ENCODE measurements at regions not wholly inside any gene's neighbourhood (a gene's known extent, or its start where the extent isn't known, plus 50 kb on each side); places are given as distances from the start of the nearest gene placed in this dataset.
"Not testable (repeated sequence)": the region's sequence is repeated elsewhere in the genome, so short reads cannot be mapped to it uniquely, and the experiment has no call there.

GRCh38 chr9:109641372-109641659, 138.7 kb upstream of the PALM2AKAP2 start:
- H3K27me3 ChIP-seq: peaks cover 64% of the 10 kb centered on the region
- H3F3A ChIP-seq (ENCODE audit: low read depth): peaks cover 6% of the 10 kb centered on the region
- no peak overlapping the region for H3K9ac ChIP-seq
- no peak for DNase-seq (ENCODE audit: low spot score)
- H3K4me1 Mint-ChIP-seq: peaks cover 12% of the 10 kb centered on the region
- H3K9me3 ChIP-seq (ENCODE audit: low read depth): no peaks in the 10 kb centered on the region
- no peak overlapping the region for H2AFZ ChIP-seq (replicated peaks)
- peak overlapping the region; percentile 99 for H3K4me2 ChIP-seq
- H3K27ac Mint-ChIP-seq: no peak overlapping the region
- H4K20me1 ChIP-seq (ENCODE audit: low read depth): no peaks in the 10 kb centered on the region
- H3K27ac ChIP-seq: no peak overlapping the region
- peak overlapping the region; percentile 83 for H3K4me3 Mint-ChIP-seq
- peaks cover 13% of the 10 kb centered on the region for H3K27me3 Mint-ChIP-seq (ENCODE audit: insufficient read depth, low read depth)
- no peaks in the 10 kb centered on the region for H3K36me3 ChIP-seq
- H3K36me3 Mint-ChIP-seq: no peaks in the 10 kb centered on the region
- no peaks in the 10 kb centered on the region for H3K79me2 ChIP-seq (ENCODE audit: low read depth)
- H3K4me3 ChIP-seq: peak overlapping the region; percentile 61
- no peaks in the 10 kb centered on the region for H3K9me3 Mint-ChIP-seq
- TF ChIP-seq EZH2 (IDR thresholded peaks at IDR 0.05) (no peak), EZH2phosphoT487 (IDR thresholded peaks at IDR 0.05) (no peak), CTCF (IDR thresholded peaks at IDR 0.05) (no peak)
- peaks cover 6% of the 10 kb centered on the region for H3K4me1 ChIP-seq

GRCh38 chr9:109652112-109652511, 127.9 kb upstream of the PALM2AKAP2 start:
- H3K4me1 ChIP-seq: no peaks in the 10 kb centered on the region
- H3K36me3 Mint-ChIP-seq: no peaks in the 10 kb centered on the region
- TF ChIP-seq EZH2 (IDR thresholded peaks at IDR 0.05) (no peak), CTCF (IDR thresholded peaks at IDR 0.05) (no peak), EZH2phosphoT487 (IDR thresholded peaks at IDR 0.05) (no peak)
- H3K27me3 Mint-ChIP-seq (ENCODE audit: insufficient read depth, low read depth): peaks cover 4% of the 10 kb centered on the region
- no peaks in the 10 kb centered on the region for H3K27me3 ChIP-seq
- no peak overlapping the region for H3K4me2 ChIP-seq
- no peak for DNase-seq (ENCODE audit: low spot score)
- H4K20me1 ChIP-seq (ENCODE audit: low read depth): no peaks in the 10 kb centered on the region
- no peaks in the 10 kb centered on the region for H3K79me2 ChIP-seq (ENCODE audit: low read depth)
- no peak overlapping the region for H3K27ac ChIP-seq
- no peaks in the 10 kb centered on the region for H3K4me1 Mint-ChIP-seq
- no peaks in the 10 kb centered on the region for H3F3A ChIP-seq (ENCODE audit: low read depth)
- H3K4me3 Mint-ChIP-seq: peak overlapping the region; percentile 44
- H3K9me3 Mint-ChIP-seq: no peaks in the 10 kb centered on the region
- no peaks in the 10 kb centered on the region for H3K9me3 ChIP-seq (ENCODE audit: low read depth)
- H3K27ac Mint-ChIP-seq: no peak overlapping the region
- H3K4me3 ChIP-seq: no peak overlapping the region
- no peak overlapping the region for H3K9ac ChIP-seq
- H3K36me3 ChIP-seq: no peaks in the 10 kb centered on the region
- H2AFZ ChIP-seq (replicated peaks): no peak overlapping the region

GRCh38 chr9:109652971-109653370, 127.0 kb upstream of the PALM2AKAP2 start:
- H3K79me2 ChIP-seq (ENCODE audit: low read depth): no peaks in the 10 kb centered on the region
- H3F3A ChIP-seq (ENCODE audit: low read depth): no peaks in the 10 kb centered on the region
- no peaks in the 10 kb centered on the region for H3K4me1 ChIP-seq
- peak; percentile 22 for DNase-seq (ENCODE audit: low spot score)
- no peak overlapping the region for H2AFZ ChIP-seq (replicated peaks)
- no peaks in the 10 kb centered on the region for H3K4me1 Mint-ChIP-seq
- H3K9me3 Mint-ChIP-seq: no peaks in the 10 kb centered on the region
- no peaks in the 10 kb centered on the region for H3K9me3 ChIP-seq (ENCODE audit: low read depth)
- H3K4me3 Mint-ChIP-seq: no peak overlapping the region
- H4K20me1 ChIP-seq (ENCODE audit: low read depth): no peaks in the 10 kb centered on the region
- H3K27me3 ChIP-seq: no peaks in the 10 kb centered on the region
- H3K27ac ChIP-seq: no peak overlapping the region
- no peaks in the 10 kb centered on the region for H3K36me3 ChIP-seq
- peaks cover 4% of the 10 kb centered on the region for H3K27me3 Mint-ChIP-seq (ENCODE audit: insufficient read depth, low read depth)
- H3K9ac ChIP-seq: no peak overlapping the region
- no peak overlapping the region for H3K27ac Mint-ChIP-seq
- H3K4me3 ChIP-seq: no peak overlapping the region
- H3K36me3 Mint-ChIP-seq: no peaks in the 10 kb centered on the region
- no peak overlapping the region for H3K4me2 ChIP-seq
- TF ChIP-seq EZH2 (IDR thresholded peaks at IDR 0.05) (no peak), CTCF (IDR thresholded peaks at IDR 0.05) (peak; percentile 48), EZH2phosphoT487 (IDR thresholded peaks at IDR 0.05) (no peak)

GRCh38 chr9:109653470-109653869, 126.5 kb upstream of the PALM2AKAP2 start:
- H3K4me1 Mint-ChIP-seq: no peaks in the 10 kb centered on the region
- peaks cover 6% of the 10 kb centered on the region for H3K27me3 Mint-ChIP-seq (ENCODE audit: insufficient read depth, low read depth)
- Histone ChIP-seq H4K20me1 (ENCODE audit: low read depth) (no peaks in the 10 kb centered on the region), H3K36me3 (no peaks in the 10 kb centered on the region), H3K4me1 (no peaks in the 10 kb centered on the region), H2AFZ (replicated peaks) (no peak overlapping the region), H3K27ac (no peak overlapping the region), H3K9me3 (ENCODE audit: low read depth) (no peaks in the 10 kb centered on the region), H3K9ac (no peak overlapping the region), H3F3A (ENCODE audit: low read depth) (no peaks in the 10 kb centered on the region), H3K4me3 (no peak overlapping the region), H3K27me3 (no peaks in the 10 kb centered on the region), H3K79me2 (ENCODE audit: low read depth) (no peaks in the 10 kb centered on the region), H3K4me2 (no peak overlapping the region)
- no peak for TF ChIP-seq EZH2phosphoT487 (IDR thresholded peaks at IDR 0.05)
- no peak for TF ChIP-seq EZH2 (IDR thresholded peaks at IDR 0.05)
- no peak for TF ChIP-seq CTCF (IDR thresholded peaks at IDR 0.05)
- H3K9me3 Mint-ChIP-seq: no peaks in the 10 kb centered on the region
- no peak for DNase-seq (ENCODE audit: low spot score)
- no peak overlapping the region for H3K27ac Mint-ChIP-seq
- no peak overlapping the region for H3K4me3 Mint-ChIP-seq
- no peaks in the 10 kb centered on the region for H3K36me3 Mint-ChIP-seq

GRCh38 chr9:109663978-109664377, 116.0 kb upstream of the PALM2AKAP2 start:
- H3K27me3 ChIP-seq; H3K27ac Mint-ChIP-seq; H3K4me2 ChIP-seq; H3K27me3 Mint-ChIP-seq (ENCODE audit: insufficient read depth, low read depth); H3K4me1 Mint-ChIP-seq; H3K4me3 Mint-ChIP-seq; H4K20me1 ChIP-seq (ENCODE audit: low read depth); H3K4me3 ChIP-seq; DNase-seq (ENCODE audit: low spot score); H2AFZ ChIP-seq (replicated peaks); H3F3A ChIP-seq (ENCODE audit: low read depth); H3K9ac ChIP-seq; H3K27ac ChIP-seq; H3K79me2 ChIP-seq (ENCODE audit: low read depth); H3K36me3 Mint-ChIP-seq; H3K9me3 ChIP-seq (ENCODE audit: low read depth); H3K36me3 ChIP-seq; H3K4me1 ChIP-seq: not testable (repeated sequence)
- H3K9me3 Mint-ChIP-seq: peaks cover 29% of the 10 kb centered on the region

Measured in neural progenitor cell (in vitro differentiated cells).